ENCODE measurements at regions not wholly inside any gene's neighbourhood (a gene's known extent, or its start where the extent isn't known, plus 50 kb on each side); places are given as distances from the start of the nearest gene placed in this dataset.

DNA sequence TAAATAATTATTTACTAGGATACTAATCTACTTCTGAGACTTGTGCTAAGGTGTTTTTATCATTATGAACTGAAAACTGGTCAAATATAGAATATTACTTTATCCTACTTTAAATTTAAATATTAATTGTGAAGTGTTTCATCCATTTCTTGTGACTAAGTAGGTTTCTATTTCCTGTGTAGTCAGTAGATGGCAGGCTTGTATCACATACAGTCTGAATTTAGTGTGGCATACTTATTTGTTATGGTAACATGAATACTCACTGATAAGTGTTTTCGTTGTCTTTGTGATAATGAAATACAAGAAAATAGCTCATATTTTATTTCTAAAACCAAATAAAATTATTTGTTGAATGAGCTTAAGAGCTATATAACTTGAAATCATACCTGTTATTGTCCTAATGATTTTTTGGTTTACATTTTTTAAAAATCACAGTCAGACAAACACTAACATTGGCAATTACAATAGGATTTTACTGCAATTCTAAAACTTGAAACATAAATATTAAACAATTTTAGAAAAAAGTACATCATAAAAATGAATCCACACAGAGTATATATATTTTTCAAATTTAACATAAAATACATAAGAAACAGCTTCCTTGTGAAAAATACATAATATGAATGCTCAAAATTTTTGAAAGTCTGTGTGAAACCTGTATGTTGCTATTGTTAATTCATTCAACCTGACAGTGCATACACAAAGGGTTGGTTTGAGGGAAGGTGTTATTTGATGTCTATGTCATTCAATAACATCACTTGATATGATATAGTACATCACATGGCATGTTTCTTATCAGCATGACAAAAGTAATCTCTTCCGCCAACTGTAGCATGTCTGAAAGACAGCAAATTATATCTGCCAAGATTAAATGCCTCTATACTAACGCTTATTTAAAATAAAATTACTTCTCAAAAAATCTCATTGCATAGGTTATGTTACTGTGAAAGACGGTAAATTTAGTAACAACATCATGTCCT is 904.8 kb upstream of the PCDH20 start:
- Histone ChIP-seq H3K4me2 (ENCODE audit: low read depth, low read length, poor library complexity, severe bottlenecking) (peak overlapping the region; percentile 48), H3K27ac (ENCODE audit: low read depth, low read length) (no peak overlapping the region)

DNA sequence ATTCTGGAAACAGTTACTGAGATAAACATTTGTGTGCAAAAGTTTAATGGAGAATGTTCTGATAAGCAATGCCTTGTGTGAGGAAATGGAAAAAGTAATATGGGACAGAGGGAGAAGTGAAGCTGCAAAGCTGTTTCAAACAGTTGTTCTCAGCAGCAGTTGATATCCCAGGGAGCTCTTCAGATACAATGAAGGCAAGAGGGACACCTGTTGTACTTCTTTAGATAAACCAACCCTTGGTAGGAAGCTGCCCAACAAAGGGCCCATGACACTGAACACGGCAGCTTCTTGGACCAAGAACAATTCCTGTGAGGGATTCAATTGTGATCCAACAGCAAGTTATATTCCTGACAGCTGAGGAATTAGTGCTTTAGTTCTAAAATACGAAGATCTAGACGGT is 894.3 kb upstream of the PCDH20 start:
- H3K36me3 ChIP-seq (ENCODE audit: low read length) = 0 out of 2 replicates have a peak, but pooled peaks cover 4% of the 10 kb centered on the region
- H3K9me2 ChIP-seq (replicated peaks; ENCODE audit: insufficient read depth, low read length) = no peaks in the 10 kb centered on the region
- no peaks in the 10 kb centered on the region for H4K20me1 ChIP-seq (ENCODE audit: low read depth, low read length)
- H3K27ac ChIP-seq (ENCODE audit: low read depth, low read length) = no peak overlapping the region
- no peak overlapping the region for H3K4me2 ChIP-seq (ENCODE audit: low read depth, low read length, poor library complexity, severe bottlenecking)
- H3K79me2 ChIP-seq (ENCODE audit: insufficient read depth, low read length) = no peaks in the 10 kb centered on the region
- H3K27me3 ChIP-seq (ENCODE audit: low read length) = no peaks in the 10 kb centered on the region
- no peak overlapping the region for H3K9ac ChIP-seq (ENCODE audit: low read length)
- TF ChIP-seq EZH2phosphoT487 (conservative IDR thresholded peaks at IDR 0.05; ENCODE audit: low read length) = no peak
- TF ChIP-seq, protein P1, sequence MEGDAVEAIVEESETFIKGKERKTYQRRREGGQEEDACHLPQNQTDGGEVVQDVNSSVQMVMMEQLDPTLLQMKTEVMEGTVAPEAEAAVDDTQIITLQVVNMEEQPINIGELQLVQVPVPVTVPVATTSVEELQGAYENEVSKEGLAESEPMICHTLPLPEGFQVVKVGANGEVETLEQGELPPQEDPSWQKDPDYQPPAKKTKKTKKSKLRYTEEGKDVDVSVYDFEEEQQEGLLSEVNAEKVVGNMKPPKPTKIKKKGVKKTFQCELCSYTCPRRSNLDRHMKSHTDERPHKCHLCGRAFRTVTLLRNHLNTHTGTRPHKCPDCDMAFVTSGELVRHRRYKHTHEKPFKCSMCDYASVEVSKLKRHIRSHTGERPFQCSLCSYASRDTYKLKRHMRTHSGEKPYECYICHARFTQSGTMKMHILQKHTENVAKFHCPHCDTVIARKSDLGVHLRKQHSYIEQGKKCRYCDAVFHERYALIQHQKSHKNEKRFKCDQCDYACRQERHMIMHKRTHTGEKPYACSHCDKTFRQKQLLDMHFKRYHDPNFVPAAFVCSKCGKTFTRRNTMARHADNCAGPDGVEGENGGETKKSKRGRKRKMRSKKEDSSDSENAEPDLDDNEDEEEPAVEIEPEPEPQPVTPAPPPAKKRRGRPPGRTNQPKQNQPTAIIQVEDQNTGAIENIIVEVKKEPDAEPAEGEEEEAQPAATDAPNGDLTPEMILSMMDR (IDR thresholded peaks at IDR 0.05; ENCODE audit: insufficient read depth, low read length, poor library complexity, severe bottlenecking) = no peak
- H3F3A ChIP-seq (ENCODE audit: insufficient read depth) = peaks cover 5% of the 10 kb centered on the region; the same call in 1 of the 2 replicates
- peaks cover 5% of the 10 kb centered on the region; the same call in 1 of the 2 replicates for H3K9me3 ChIP-seq (ENCODE audit: insufficient read depth, low read length)
- H2AFZ ChIP-seq (ENCODE audit: low read depth, low read length, severe bottlenecking) = peak overlapping the region; percentile 10
- no peak overlapping the region for H3K4me3 ChIP-seq (ENCODE audit: insufficient read depth, low read length, poor library complexity, severe bottlenecking)

More for the DNA sequence above, 904.8 kb upstream of the PCDH20 start:
- Histone ChIP-seq H3F3A (ENCODE audit: insufficient read depth) (peaks cover 9% of the 10 kb centered on the region; the same call in 1 of the 2 replicates), H3K4me3 (ENCODE audit: insufficient read depth, low read length, poor library complexity, severe bottlenecking) (no peak overlapping the region), H4K20me1 (ENCODE audit: low read depth, low read length) (no peaks in the 10 kb centered on the region), H2AFZ (ENCODE audit: low read depth, low read length, severe bottlenecking) (peak overlapping the region; percentile 80), H3K27me3 (ENCODE audit: low read length) (no peaks in the 10 kb centered on the region), H3K9me3 (ENCODE audit: insufficient read depth, low read length) (no peaks in the 10 kb centered on the region), H3K36me3 (ENCODE audit: low read length) (no peaks in the 10 kb centered on the region), H3K9ac (ENCODE audit: low read length) (0 out of 2 replicates have a peak overlapping the region, but pooled peaks have one; percentile 14), H3K79me2 (ENCODE audit: insufficient read depth, low read length) (no peaks in the 10 kb centered on the region), H3K9me2 (replicated peaks; ENCODE audit: insufficient read depth, low read length) (no peaks in the 10 kb centered on the region)
- TF ChIP-seq, protein P1 (IDR thresholded peaks at IDR 0.05; ENCODE audit: insufficient read depth, low read length, poor library complexity, severe bottlenecking) = peak; percentile 77
- TF ChIP-seq EZH2phosphoT487 (conservative IDR thresholded peaks at IDR 0.05; ENCODE audit: low read length) = no peak

DNA sequence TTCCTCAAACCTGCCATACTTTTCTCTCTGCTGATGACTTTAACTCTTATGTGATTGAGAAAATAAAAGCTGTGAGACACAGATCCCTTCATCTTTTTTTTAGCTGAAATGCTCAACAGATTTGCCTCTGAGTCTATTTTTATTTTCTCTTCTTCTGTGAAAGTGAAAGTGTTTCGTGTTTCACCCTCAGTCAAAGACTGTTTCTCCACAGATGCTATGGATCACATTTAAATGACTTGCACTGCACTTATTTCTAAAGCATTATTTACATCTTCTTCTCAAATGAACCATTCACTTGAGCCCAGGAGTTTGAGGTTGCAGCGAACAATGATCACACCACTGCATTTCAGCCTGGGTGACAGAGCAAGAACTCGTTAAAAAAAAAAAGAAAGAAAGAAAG is 890.1 kb upstream of the PCDH20 start:
- peak overlapping the region; percentile 58 for H3K4me3 ChIP-seq (ENCODE audit: insufficient read depth, low read length, poor library complexity, severe bottlenecking)
- peak overlapping the region; percentile 97 for H2AFZ ChIP-seq (ENCODE audit: low read depth, low read length, severe bottlenecking)

More for the DNA sequence above, 890.1 kb upstream of the PCDH20 start:
- Histone ChIP-seq H3K27ac (ENCODE audit: low read depth, low read length) (peak overlapping the region; percentile 82), H4K20me1 (ENCODE audit: low read depth, low read length) (no peaks in the 10 kb centered on the region), H3K36me3 (ENCODE audit: low read length) (0 out of 2 replicates have a peak, but pooled peaks cover 7% of the 10 kb centered on the region), H3K27me3 (ENCODE audit: low read length) (no peaks in the 10 kb centered on the region), H3K9ac (ENCODE audit: low read length) (peak overlapping the region; percentile 42), H3K4me2 (ENCODE audit: low read depth, low read length, poor library complexity, severe bottlenecking) (peak overlapping the region; percentile 100), H3K9me3 (ENCODE audit: insufficient read depth, low read length) (peaks cover 15% of the 10 kb centered on the region; the same call in 1 of the 2 replicates), H3F3A (ENCODE audit: insufficient read depth) (peaks cover 20% of the 10 kb centered on the region), H3K9me2 (replicated peaks; ENCODE audit: insufficient read depth, low read length) (no peaks in the 10 kb centered on the region), H3K79me2 (ENCODE audit: insufficient read depth, low read length) (no peaks in the 10 kb centered on the region)
- TF ChIP-seq, protein P1 (IDR thresholded peaks at IDR 0.05; ENCODE audit: insufficient read depth, low read length, poor library complexity, severe bottlenecking) = no peak
- no peak for TF ChIP-seq EZH2phosphoT487 (conservative IDR thresholded peaks at IDR 0.05; ENCODE audit: low read length)

Measured in SU-DHL-6 (cell line).